ENCODE measurements at regions not wholly inside any gene's neighbourhood (a gene's known extent, or its start where the extent isn't known, plus 50 kb on each side); places are given as distances from the start of the nearest gene placed in this dataset.
A peak's percentile ranks its signal among the peaks of the same experiment; 100 is the strongest.

DNA sequence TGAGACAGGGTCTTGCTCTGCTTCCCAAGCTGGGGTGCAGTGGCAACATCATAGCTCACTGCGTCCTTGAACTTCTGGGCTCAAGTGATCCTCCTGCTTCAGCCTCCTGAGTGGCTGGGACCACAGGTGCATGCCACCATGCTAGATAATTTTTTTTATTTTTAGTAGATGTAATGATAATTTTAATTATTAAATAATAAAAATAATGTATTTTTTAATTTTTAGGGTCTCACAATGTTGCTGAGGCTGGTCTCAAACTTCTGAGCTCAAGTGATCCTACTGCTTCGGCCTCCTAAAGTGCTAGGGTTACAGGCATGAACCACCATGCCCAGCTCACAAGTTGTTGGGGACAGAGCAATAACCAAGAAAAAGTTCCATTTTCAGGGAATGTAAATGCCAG is 138.0 kb upstream of the RALGAPA2 start:
- Histone ChIP-seq H3K36me3 (no peaks in the 10 kb centered on the region), H3K4me1 (no peaks in the 10 kb centered on the region), H3K27me3 (ENCODE audit: low read depth) (peaks cover 62% of the 10 kb centered on the region), H3K4me3 (no peak overlapping the region), H3K27ac (replicated peaks) (no peak overlapping the region), H3K9me3 (replicated peaks) (no peaks in the 10 kb centered on the region)
- TF ChIP-seq, protein P1, sequence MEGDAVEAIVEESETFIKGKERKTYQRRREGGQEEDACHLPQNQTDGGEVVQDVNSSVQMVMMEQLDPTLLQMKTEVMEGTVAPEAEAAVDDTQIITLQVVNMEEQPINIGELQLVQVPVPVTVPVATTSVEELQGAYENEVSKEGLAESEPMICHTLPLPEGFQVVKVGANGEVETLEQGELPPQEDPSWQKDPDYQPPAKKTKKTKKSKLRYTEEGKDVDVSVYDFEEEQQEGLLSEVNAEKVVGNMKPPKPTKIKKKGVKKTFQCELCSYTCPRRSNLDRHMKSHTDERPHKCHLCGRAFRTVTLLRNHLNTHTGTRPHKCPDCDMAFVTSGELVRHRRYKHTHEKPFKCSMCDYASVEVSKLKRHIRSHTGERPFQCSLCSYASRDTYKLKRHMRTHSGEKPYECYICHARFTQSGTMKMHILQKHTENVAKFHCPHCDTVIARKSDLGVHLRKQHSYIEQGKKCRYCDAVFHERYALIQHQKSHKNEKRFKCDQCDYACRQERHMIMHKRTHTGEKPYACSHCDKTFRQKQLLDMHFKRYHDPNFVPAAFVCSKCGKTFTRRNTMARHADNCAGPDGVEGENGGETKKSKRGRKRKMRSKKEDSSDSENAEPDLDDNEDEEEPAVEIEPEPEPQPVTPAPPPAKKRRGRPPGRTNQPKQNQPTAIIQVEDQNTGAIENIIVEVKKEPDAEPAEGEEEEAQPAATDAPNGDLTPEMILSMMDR (IDR thresholded peaks at IDR 0.05; ENCODE audit: borderline replicate concordance) = no peak
- no peak for DNase-seq
- intact Hi-C loops (cut with micrococcal nuclease) = loop anchor here (10.0 kb wide), 1 partner anchor 654 kb away; no protein-coding TSS in a partner anchor

DNA sequence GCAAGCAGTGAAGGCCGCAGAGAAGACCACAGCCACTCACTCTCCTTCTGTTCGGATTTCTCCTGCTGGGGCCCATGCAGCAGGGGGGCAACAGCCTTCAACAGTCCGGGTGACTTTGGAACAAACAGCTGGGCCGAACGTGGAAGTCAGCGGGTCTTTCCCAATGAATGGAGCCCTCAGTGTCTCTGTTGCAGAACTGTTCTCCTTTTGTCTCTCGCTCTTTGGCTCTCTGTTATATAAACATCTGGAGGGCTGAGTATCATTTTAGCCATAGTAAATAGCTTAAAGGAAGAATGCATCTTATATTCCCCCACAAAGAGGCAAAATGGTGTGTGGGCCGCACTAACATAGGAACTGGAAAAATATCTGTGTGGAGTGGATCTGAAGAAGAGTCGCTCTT is 136.7 kb upstream of the RALGAPA2 start:
- no peaks in the 10 kb centered on the region for H3K36me3 ChIP-seq
- no peak overlapping the region for H3K4me3 ChIP-seq
- TF ChIP-seq, protein P1 (IDR thresholded peaks at IDR 0.05; ENCODE audit: borderline replicate concordance) = no peak
- intact Hi-C loops (cut with micrococcal nuclease) = no loop called here
- DNase-seq = no peak
- peaks cover 58% of the 10 kb centered on the region for H3K27me3 ChIP-seq (ENCODE audit: low read depth)
- no peak overlapping the region for H3K27ac ChIP-seq (replicated peaks)
- H3K4me1 ChIP-seq = no peaks in the 10 kb centered on the region
- H3K9me3 ChIP-seq (replicated peaks) = no peaks in the 10 kb centered on the region

DNA sequence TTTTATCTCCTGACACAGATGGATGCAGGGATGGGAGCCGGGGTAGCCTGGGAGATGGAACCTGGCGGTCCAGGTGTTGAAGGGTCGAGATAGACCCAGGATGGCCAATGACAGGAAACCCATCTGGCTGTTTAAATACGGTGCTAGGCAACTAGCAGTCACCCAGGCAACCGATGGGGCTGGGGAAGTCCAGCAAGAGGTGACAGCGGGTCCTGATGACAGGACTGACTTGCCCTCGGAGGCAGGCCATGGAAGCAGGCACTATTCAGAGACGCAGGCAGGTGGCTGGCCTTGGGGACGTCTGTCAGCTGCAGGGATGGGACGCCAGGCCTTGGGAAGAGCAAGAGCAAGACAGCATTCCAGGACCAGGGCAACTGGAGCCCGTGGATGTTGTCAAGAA is 135.4 kb upstream of the RALGAPA2 start:
- no peak for DNase-seq
- intact Hi-C loops (cut with micrococcal nuclease) = no loop called here
- Histone ChIP-seq H3K27me3 (ENCODE audit: low read depth) (peaks cover 51% of the 10 kb centered on the region), H3K9me3 (replicated peaks) (no peaks in the 10 kb centered on the region), H3K27ac (replicated peaks) (no peak overlapping the region), H3K4me1 (no peaks in the 10 kb centered on the region), H3K36me3 (no peaks in the 10 kb centered on the region), H3K4me3 (no peak overlapping the region)
- TF ChIP-seq, protein P1 (IDR thresholded peaks at IDR 0.05; ENCODE audit: borderline replicate concordance) = no peak

DNA sequence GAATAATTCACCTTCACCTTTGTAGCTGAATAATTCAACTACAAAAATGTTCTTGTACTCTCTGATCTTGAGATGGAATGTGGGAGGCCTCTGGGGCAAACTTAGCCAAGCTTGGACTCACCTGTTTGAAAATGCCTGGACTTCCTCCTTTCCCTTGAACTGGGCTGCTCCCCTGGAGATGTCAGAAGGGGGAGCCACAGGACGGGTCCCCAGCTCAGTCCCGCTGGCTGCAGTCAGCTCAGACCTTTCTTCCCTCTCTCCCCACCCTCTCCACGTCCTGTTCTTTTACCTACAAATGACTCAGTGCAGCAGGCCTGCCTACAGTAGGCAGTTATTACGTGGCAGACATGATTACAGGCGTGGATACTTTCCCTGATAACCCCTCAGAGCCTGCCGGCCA is 131.5 kb upstream of the RALGAPA2 start:
- H3K4me1 ChIP-seq = no peaks in the 10 kb centered on the region
- intact Hi-C loops (cut with micrococcal nuclease) = no loop called here
- DNase-seq = no peak
- no peaks in the 10 kb centered on the region for H3K36me3 ChIP-seq
- no peak overlapping the region for H3K27ac ChIP-seq (replicated peaks)
- H3K27me3 ChIP-seq (ENCODE audit: low read depth) = peaks cover 71% of the 10 kb centered on the region
- no peaks in the 10 kb centered on the region for H3K9me3 ChIP-seq (replicated peaks)
- no peak overlapping the region for H3K4me3 ChIP-seq
- TF ChIP-seq, protein P1 (IDR thresholded peaks at IDR 0.05; ENCODE audit: borderline replicate concordance) = no peak

DNA sequence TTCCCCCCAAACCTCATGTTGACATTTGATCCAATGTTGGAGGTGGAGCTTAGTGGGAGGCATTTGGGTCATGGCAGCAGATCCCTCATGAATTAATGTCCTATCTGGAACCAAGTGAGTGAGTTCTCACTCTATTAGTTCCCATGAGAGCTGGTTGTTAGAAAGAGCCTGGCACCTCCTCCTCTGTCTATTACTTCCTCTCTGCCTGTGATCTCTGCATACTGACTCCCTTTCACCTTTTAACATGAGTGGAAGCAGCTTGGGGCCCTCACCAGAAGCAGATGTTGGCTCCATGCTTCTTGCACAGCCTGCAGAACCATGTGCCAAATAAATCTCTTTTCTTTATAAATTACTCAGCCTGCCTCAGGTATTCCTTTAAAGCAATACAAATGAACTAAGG is 127.3 kb upstream of the RALGAPA2 start:
- no peaks in the 10 kb centered on the region for H3K36me3 ChIP-seq
- H3K4me1 ChIP-seq = peaks cover 4% of the 10 kb centered on the region
- TF ChIP-seq, protein P1 (IDR thresholded peaks at IDR 0.05; ENCODE audit: borderline replicate concordance) = no peak
- no peaks in the 10 kb centered on the region for H3K9me3 ChIP-seq (replicated peaks)
- peaks cover 70% of the 10 kb centered on the region for H3K27me3 ChIP-seq (ENCODE audit: low read depth)
- intact Hi-C loops (cut with micrococcal nuclease) = no loop called here
- H3K4me3 ChIP-seq = no peak overlapping the region
- no peak overlapping the region for H3K27ac ChIP-seq (replicated peaks)
- no peak for DNase-seq

DNA sequence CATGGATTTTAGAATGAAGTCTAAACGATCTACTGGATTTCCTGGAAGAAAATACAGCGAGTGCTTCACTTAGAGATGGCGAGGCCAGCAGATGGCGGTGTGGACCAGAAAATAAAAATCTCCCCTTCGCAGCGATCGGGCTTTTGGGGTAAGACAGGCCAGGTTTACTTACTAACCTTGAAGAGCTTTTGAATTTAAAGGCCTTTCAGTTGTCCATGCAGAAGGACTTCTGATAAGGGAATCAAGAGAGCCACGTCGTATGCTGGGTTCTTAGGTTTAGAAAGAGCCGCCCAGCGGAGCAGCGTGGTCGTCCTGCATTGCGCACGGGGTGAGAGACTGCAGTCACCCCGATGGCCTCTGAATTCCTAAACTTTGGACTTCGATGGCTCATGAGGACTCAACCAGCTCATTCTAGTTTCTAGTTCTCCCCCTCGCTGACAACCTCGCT is 125.2 kb upstream of the RALGAPA2 start:
- Histone ChIP-seq H3K27ac (replicated peaks) (no peak overlapping the region), H3K27me3 (ENCODE audit: low read depth) (peaks cover 79% of the 10 kb centered on the region), H3K9me3 (replicated peaks) (no peaks in the 10 kb centered on the region), H3K36me3 (no peaks in the 10 kb centered on the region), H3K4me3 (peak overlapping the region; percentile 53), H3K4me1 (peaks cover 4% of the 10 kb centered on the region)
- intact Hi-C loops (cut with micrococcal nuclease) = no loop called here
- peak; percentile 36 for DNase-seq
- TF ChIP-seq, protein P1 (IDR thresholded peaks at IDR 0.05; ENCODE audit: borderline replicate concordance) = peak; percentile 80
